IMR-90 (cell line): ENCODE measurements at regions not wholly inside any gene's neighbourhood (a gene's known extent, or its start where the extent isn't known, plus 50 kb on each side); places are given as distances from the start of the nearest gene placed in this dataset.

ENCODE experiments used
- ATAC-seq: fragments of 200-7000 bp; cut with Tn5 transposase; 2 replicates; pipeline ENCODE4 v1.9.1; 2020; ENCODE audit warnings: low read depth, mild to moderate bottlenecking, moderate library complexity
- BruUV-seq: library from RNA; stranded (reverse); fragments of 400-500 nt; replicated peaks from 2 replicates; lab custom pipeline; 2021; lab: Mats Ljungman, UMichigan
- CTCF ChIA-PET: fragments of 300-600 bp; formaldehyde crosslinking; extraction: SDS; loops from one replicate; lab custom pipeline; 2021; ENCODE audit warnings: antibody characterized with exemption; lab: Yijun Ruan, JAX
- POLR2A ChIA-PET: fragments of 300-600 bp; sonication (Branson Sonifier 250); formaldehyde crosslinking; loops from one replicate; lab custom pipeline; 2022; ENCODE audit warnings: antibody characterized with exemption; ENCODE audit not compliant: unreplicated experiment; lab: Charles Lee
- DNase-seq: peaks from one replicate; pipeline ENCODE4 v3.0.0; 2013
- H2AFZ ChIP-seq: replicated peaks from 2 replicates; pipeline ENCODE3; 2013; ENCODE audit warnings: low read length, mild to moderate bottlenecking; ENCODE audit not compliant: poor library complexity
- H2AK5ac ChIP-seq: 2 replicates; pipeline ENCODE4 v1.6.1; 2013; ENCODE audit warnings: low read depth, low read length, inconsistent platforms
- H2AK9ac ChIP-seq: replicated peaks from 2 replicates; pipeline ENCODE3; 2013; ENCODE audit warnings: mild to moderate bottlenecking, low read depth, low read length, moderate library complexity; ENCODE audit not compliant: poor library complexity
- H2BK120ac ChIP-seq: 2 replicates; pipeline ENCODE4 v1.6.1; 2013; ENCODE audit warnings: low read depth, low read length, inconsistent platforms
- H2BK15ac ChIP-seq: 3 replicates; pipeline ENCODE4 v1.6.1; 2013; ENCODE audit warnings: low read depth, low read length, inconsistent platforms
- H2BK20ac ChIP-seq: 2 replicates; pipeline ENCODE4 v1.6.1; 2013; ENCODE audit warnings: low read depth, mild to moderate bottlenecking, inconsistent platforms, low read length, moderate library complexity
- H2BK5ac ChIP-seq: 2 replicates; pipeline ENCODE4 v1.6.1; 2013; ENCODE audit warnings: mild to moderate bottlenecking, low read depth, low read length, inconsistent platforms; ENCODE audit not compliant: poor library complexity, severe bottlenecking
- H3K14ac ChIP-seq: replicated peaks from 2 replicates; pipeline ENCODE4 v1.6.1; 2013; ENCODE audit warnings: low read depth, low read length, inconsistent platforms
- H3K18ac ChIP-seq: 2 replicates; pipeline ENCODE4 v1.6.1; 2013; ENCODE audit warnings: low read depth, low read length, control low read depth
- H3K23ac ChIP-seq: 2 replicates; pipeline ENCODE4 v1.6.1; 2013; ENCODE audit warnings: low read depth, low read length, inconsistent platforms
- H3K27ac ChIP-seq: 2 replicates; pipeline ENCODE4 v1.5.1; 2013; ENCODE audit warnings: mild to moderate bottlenecking, control low read depth, low read length; ENCODE audit not compliant: insufficient read depth
- H3K27me3 ChIP-seq: 2 replicates; pipeline ENCODE4 v1.6.1; 2013; ENCODE audit warnings: low read length; ENCODE audit not compliant: control insufficient read depth, insufficient read depth
- H3K36me3 ChIP-seq: 2 replicates; pipeline ENCODE4 v1.6.1; 2013; ENCODE audit warnings: low read length, mixed read lengths; ENCODE audit not compliant: control insufficient read depth, insufficient read depth
- H3K4ac ChIP-seq: 2 replicates; pipeline ENCODE4 v1.6.1; 2013; ENCODE audit warnings: low read depth, low read length, inconsistent platforms
- H3K4me1 ChIP-seq: 2 replicates; pipeline ENCODE4 v1.6.1; 2013; ENCODE audit warnings: low read length, mixed read lengths; ENCODE audit not compliant: control insufficient read depth, insufficient read depth
- H3K4me2 ChIP-seq: 2 replicates; pipeline ENCODE4 v1.6.1; 2013; ENCODE audit warnings: low read depth, mild to moderate bottlenecking, control low read depth, low read length, moderate library complexity
- H3K4me3 ChIP-seq: 2 replicates; pipeline ENCODE4 v1.5.1; 2013; ENCODE audit warnings: low read depth, mild to moderate bottlenecking, control low read depth, low read length, moderate library complexity; ENCODE audit not compliant: insufficient read depth
- H3K56ac ChIP-seq: 2 replicates; pipeline ENCODE4 v1.6.1; 2013; ENCODE audit warnings: low read length, inconsistent platforms; ENCODE audit not compliant: insufficient read depth; ENCODE audit errors: extremely low read depth
- H3K79me1 ChIP-seq, 2 experiments: 2 replicates each; pipeline ENCODE4 v1.6.1; 2013; ENCODE audit warnings: low read length in 2 of 2, inconsistent platforms in 1 of 2, low read depth in 1 of 2
- H3K9ac ChIP-seq: 2 replicates; pipeline ENCODE4 v1.6.1; 2013; ENCODE audit warnings: low read depth, low read length, control low read depth
- H3K9me1 ChIP-seq: 2 replicates; pipeline ENCODE4 v1.6.1; 2013; ENCODE audit warnings: low read length, inconsistent platforms; ENCODE audit not compliant: insufficient read depth
- H3K9me3 ChIP-seq: 2 replicates; pipeline ENCODE4 v1.6.1; 2013; ENCODE audit warnings: low read length; ENCODE audit not compliant: control insufficient read depth, insufficient read depth
- H4K20me1 ChIP-seq: 2 replicates; pipeline ENCODE4 v1.6.1; 2013; ENCODE audit warnings: low read length, inconsistent platforms; ENCODE audit not compliant: insufficient read depth
- H4K5ac ChIP-seq: 2 replicates; pipeline ENCODE4 v1.6.1; 2013; ENCODE audit warnings: mild to moderate bottlenecking, low read depth, low read length, control low read depth
- H4K8ac ChIP-seq, 2 experiments: 2 replicates each; pipeline ENCODE4 v1.6.1; 2013; ENCODE audit warnings: low read depth in 2 of 2, low read length in 2 of 2, control low read depth in 1 of 2, inconsistent platforms in 1 of 2
- H4K91ac ChIP-seq: 2 replicates; pipeline ENCODE4 v1.6.1; 2013; ENCODE audit warnings: low read depth, low read length, inconsistent platforms; ENCODE audit not compliant: insufficient read depth
- BHLHE40 ChIP-seq: fragments of 150-350 bp; IDR thresholded peaks from 2 replicates; pipeline ENCODE4 v1.6.1; 2016; ENCODE audit warnings: mild to moderate bottlenecking, low read depth, low read length
- CEBPB ChIP-seq: IDR thresholded peaks from 2 replicates; pipeline ENCODE4 v1.6.1; 2012; ENCODE audit warnings: low read depth, low read length, improper control_type of control experiment
- CHD1 ChIP-seq: IDR thresholded peaks from 2 replicates; pipeline ENCODE4 v1.6.1; 2012; ENCODE audit warnings: low read depth, low read length, improper control_type of control experiment
- CTCF ChIP-seq: conservative IDR thresholded peaks from 2 replicates; pipeline ENCODE4 v1.5.1; 2012; ENCODE audit warnings: mild to moderate bottlenecking, low read depth, low read length, improper control_type of control experiment
- ELK1 ChIP-seq: fragments of 150-350 bp; IDR thresholded peaks from 2 replicates; pipeline ENCODE4 v1.6.1; 2016; ENCODE audit warnings: low read depth, mild to moderate bottlenecking, low read length, moderate library complexity, borderline replicate concordance
- FOS ChIP-seq: fragments of 150-350 bp; IDR thresholded peaks from 2 replicates; pipeline ENCODE4 v1.6.1; 2016; ENCODE audit warnings: low read depth, low read length
- MAFK ChIP-seq: IDR thresholded peaks from 2 replicates; pipeline ENCODE4 v1.6.1; 2012; ENCODE audit warnings: low read depth, low read length, improper control_type of control experiment
- MAZ ChIP-seq: IDR thresholded peaks from 2 replicates; pipeline ENCODE4 v1.6.1; 2012; ENCODE audit warnings: low read depth, mild to moderate bottlenecking, low read length, improper control_type of control experiment, moderate library complexity, borderline replicate concordance
- MXI1 ChIP-seq: IDR thresholded peaks from 2 replicates; pipeline ENCODE4 v1.6.1; 2012; ENCODE audit warnings: low read depth, mild to moderate bottlenecking, low read length, moderate library complexity, borderline replicate concordance
- NFE2L2 ChIP-seq: fragments of 150-350 bp; IDR thresholded peaks from 2 replicates; pipeline ENCODE4 v1.6.1; 2016; ENCODE audit warnings: low read depth, mild to moderate bottlenecking, low read length
- POLR2A ChIP-seq: IDR thresholded peaks from 2 replicates; pipeline ENCODE4 v1.6.1; 2012; ENCODE audit warnings: mild to moderate bottlenecking, low read depth, low read length
- RAD21 ChIP-seq: IDR thresholded peaks from 2 replicates; pipeline ENCODE4 v1.6.1; 2012; ENCODE audit warnings: low read length, improper control_type of control experiment
- RCOR1 ChIP-seq: IDR thresholded peaks from 2 replicates; pipeline ENCODE4 v1.6.1; 2012; ENCODE audit warnings: mild to moderate bottlenecking, low read length, improper control_type of control experiment; ENCODE audit not compliant: insufficient replicate concordance
- RFX5 ChIP-seq: IDR thresholded peaks from 2 replicates; pipeline ENCODE4 v1.8.0; 2012; ENCODE audit warnings: low read depth, mild to moderate bottlenecking, low read length, moderate library complexity
- SMC3 ChIP-seq: fragments of 150-350 bp; IDR thresholded peaks from 2 replicates; pipeline ENCODE4 v1.6.1; 2016; ENCODE audit warnings: low read depth, mild to moderate bottlenecking, antibody characterized with exemption, low read length, moderate library complexity
- USF2 ChIP-seq: fragments of 150-350 bp; IDR thresholded peaks from 2 replicates; pipeline ENCODE4 v1.6.1; 2017; ENCODE audit warnings: mild to moderate bottlenecking, antibody characterized with exemption, low read length, low read depth
- WGBS, 2 experiments: methylation state at CpG; one replicate each; pipeline versions ENCODE4 v1.1.5 to v1.1.7; 2013; ENCODE audit warnings: missing lambda C conversion rate in 2 of 2; ENCODE audit not compliant: insufficient read length in 1 of 2; ENCODE audit errors: extremely low coverage in 2 of 2; 5-methylcytosine and 5-hydroxymethylcytosine counted together
- dilution Hi-C: fragments of 300-500 bp; cut with HindIII; formaldehyde crosslinking; loops from one replicate; pipeline ENCODE4 v1.14.3; 2018; ENCODE audit warnings: low sequenced_read_pairs; ENCODE audit not compliant: unreplicated experiment
- in situ Hi-C: fragments of 300-500 bp; cut with MboI; formaldehyde crosslinking; loops from 3 replicates; pipeline ENCODE4 v1.14.3; 2019; ENCODE audit warnings: low sequenced_read_pairs, inconsistent platforms, mixed read lengths
- intact Hi-C: fragments of 100-400 bp; cut with micrococcal nuclease; formaldehyde crosslinking; loops from 2 replicates; pipeline ENCODE4 v1.10.0; 2022

DNA sequence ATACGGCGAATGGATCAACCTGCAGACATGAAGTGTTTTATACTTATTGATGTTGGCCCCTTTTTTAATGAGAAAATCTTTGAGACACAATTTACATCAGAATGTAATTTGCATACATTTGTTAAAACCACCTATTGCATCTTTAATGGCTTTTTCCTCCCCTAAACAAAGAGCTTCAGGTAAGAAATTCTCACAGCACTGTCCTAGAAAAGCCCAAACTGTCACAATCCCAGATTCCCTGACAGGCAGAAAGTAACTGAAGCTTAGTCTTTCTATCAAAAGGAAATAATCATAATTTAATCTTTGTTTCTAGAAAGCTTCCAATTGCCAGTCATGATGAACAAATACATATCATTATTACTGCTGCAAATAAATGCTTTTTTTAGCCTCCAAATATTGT, 407.9 kb downstream of the TMA16 start:
- intact Hi-C loops, result no loop called here

More for the DNA sequence above, 407.9 kb downstream of the TMA16 start:
- Histone ChIP-seq H3K4ac (no peak overlapping the region), H3K79me1 (no peaks in the 10 kb centered on the region), H2AFZ (no peak overlapping the region), H4K8ac (no peak overlapping the region), H3K4me3 (no peak overlapping the region), H2AK9ac (no peak overlapping the region), H3K27me3 (no peaks in the 10 kb centered on the region), H3K14ac (no peak overlapping the region), H2BK15ac (no peak overlapping the region), H3K36me3 (no peaks in the 10 kb centered on the region), H3K9me1 (no peaks in the 10 kb centered on the region), H3K18ac (no peak overlapping the region), H2AK5ac (no peak overlapping the region), H4K20me1 (no peaks in the 10 kb centered on the region), H3K27ac (no peak overlapping the region), H3K23ac (no peak overlapping the region), H3K4me1 (no peaks in the 10 kb centered on the region), H2BK20ac (no peak overlapping the region), H2BK5ac (no peak overlapping the region), H3K9ac (no peak overlapping the region), H4K91ac (no peak overlapping the region), H3K4me2 (no peak overlapping the region), H3K56ac (no peak overlapping the region), H3K9me3 (no peaks in the 10 kb centered on the region), H2BK120ac (no peak overlapping the region), H4K5ac (no peak overlapping the region)
- dilution Hi-C loops, result no loop called here
- TF ChIP-seq SMC3 (no peak), POLR2A (no peak), MAZ (no peak), FOS (no peak), RAD21 (no peak), RFX5 (no peak), MAFK (no peak), NFE2L2 (no peak), ELK1 (no peak), USF2 (no peak), CEBPB (no peak), BHLHE40 (no peak), RCOR1 (no peak), CHD1 (no peak), MXI1 (no peak), CTCF (no peak)
- ATAC-seq (no peak), DNase-seq (no peak)
- WGBS, 2 experiments, result no CpG with 5 or more reads among the region's 2 CpGs
- ChIA-PET POLR2A (no interaction called here), CTCF (no interaction called here)
- in situ Hi-C loops, result no loop called here
- BruUV-seq, result no TSS peak
